ENCODE measurements at regions not wholly inside any gene's neighbourhood (a gene's known extent, or its start where the extent isn't known, plus 50 kb on each side); places are given as distances from the start of the nearest gene placed in this dataset.
A peak's percentile ranks its signal among the peaks of the same experiment; 100 is the strongest.

DNA sequence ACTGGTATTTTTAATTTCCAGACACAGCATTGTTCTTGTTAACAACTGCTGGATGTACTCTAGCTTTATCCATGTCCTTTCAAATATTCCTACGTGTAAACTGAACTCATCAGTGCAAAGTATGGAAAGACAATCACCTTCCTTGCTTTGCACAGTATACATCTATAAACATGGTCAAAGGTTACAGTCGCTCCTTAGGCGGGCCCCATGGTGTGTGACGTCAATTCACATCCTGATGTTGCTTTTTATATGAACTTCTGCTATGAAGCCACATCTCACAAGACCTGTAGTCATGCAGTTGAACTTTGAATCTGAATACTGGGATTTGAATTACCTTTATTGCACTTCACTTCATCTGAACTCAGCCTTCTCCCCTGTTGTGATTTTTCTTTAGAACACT is 447.6 kb upstream of the PSMD7 start:
- POLR2A ChIA-PET, result no interaction called here
- in situ Hi-C loops (cut with HindIII; ENCODE audit: extremely low pct_ligation_motif_present, low pct_unique_long_range_greater_than_20kb), result no loop called here
- H3K9me3 ChIP-seq (ENCODE audit: low read length), result no peaks in the 10 kb centered on the region
- BruUV-seq (replicated peaks), result no TSS peak
- H3K4me1 ChIP-seq (ENCODE audit: insufficient read depth, low read length), result no peaks in the 10 kb centered on the region
- no peaks in the 10 kb centered on the region for H3K79me2 ChIP-seq (ENCODE audit: insufficient read depth, low read length)
- no peak overlapping the region for H3K27ac ChIP-seq (ENCODE audit: extremely low read length, insufficient read depth, low read length)
- H4K20me1 ChIP-seq (ENCODE audit: insufficient read depth, low read length), result no peaks in the 10 kb centered on the region
- intact Hi-C loops (cut with micrococcal nuclease; ENCODE audit: unreplicated experiment), result no loop called here
- ATAC-seq, result no peak
- TF ChIP-seq, protein P1, sequence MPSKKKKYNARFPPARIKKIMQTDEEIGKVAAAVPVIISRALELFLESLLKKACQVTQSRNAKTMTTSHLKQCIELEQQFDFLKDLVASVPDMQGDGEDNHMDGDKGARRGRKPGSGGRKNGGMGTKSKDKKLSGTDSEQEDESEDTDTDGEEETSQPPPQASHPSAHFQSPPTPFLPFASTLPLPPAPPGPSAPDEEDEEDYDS (CRISPR knock-in tag; IDR thresholded peaks at IDR 0.05), result no peak
- no peak for TF ChIP-seq ZNF792 (CRISPR knock-in tag; IDR thresholded peaks at IDR 0.05)
- no peak for TF ChIP-seq NCOA5 (CRISPR knock-in tag; IDR thresholded peaks at IDR 0.05)
- TF ChIP-seq CREB1 (IDR thresholded peaks at IDR 0.05), result peak; percentile 67
- TF ChIP-seq CREB1 (CRISPR knock-in tag; IDR thresholded peaks at IDR 0.05), result no peak
- no peak for TF ChIP-seq AKAP8 (CRISPR knock-in tag; IDR thresholded peaks at IDR 0.05)
- TF ChIP-seq ZBTB44 (CRISPR knock-in tag; IDR thresholded peaks at IDR 0.05), result no peak
- TF ChIP-seq ZNF383 (CRISPR knock-in tag; IDR thresholded peaks at IDR 0.05; ENCODE audit: borderline replicate concordance), result no peak
- TF ChIP-seq, protein P2, sequence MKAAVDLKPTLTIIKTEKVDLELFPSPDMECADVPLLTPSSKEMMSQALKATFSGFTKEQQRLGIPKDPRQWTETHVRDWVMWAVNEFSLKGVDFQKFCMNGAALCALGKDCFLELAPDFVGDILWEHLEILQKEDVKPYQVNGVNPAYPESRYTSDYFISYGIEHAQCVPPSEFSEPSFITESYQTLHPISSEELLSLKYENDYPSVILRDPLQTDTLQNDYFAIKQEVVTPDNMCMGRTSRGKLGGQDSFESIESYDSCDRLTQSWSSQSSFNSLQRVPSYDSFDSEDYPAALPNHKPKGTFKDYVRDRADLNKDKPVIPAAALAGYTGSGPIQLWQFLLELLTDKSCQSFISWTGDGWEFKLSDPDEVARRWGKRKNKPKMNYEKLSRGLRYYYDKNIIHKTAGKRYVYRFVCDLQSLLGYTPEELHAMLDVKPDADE (CRISPR knock-in tag; IDR thresholded peaks at IDR 0.05), result no peak
- H3K9ac ChIP-seq (ENCODE audit: insufficient read depth, low read depth, low read length), result no peak overlapping the region
- H3K36me3 ChIP-seq (replicated peaks in 1 of 2; ENCODE audit: control insufficient read depth in 1 of 2, insufficient read depth in 2 of 2, low read length in 2 of 2), result no peaks in the 10 kb centered on the region
- 4% methylated on average over 4 of the region's 4 CpGs for WGBS (ENCODE audit: low lambda C conversion rate)
- H3K4me2 ChIP-seq (ENCODE audit: low read depth, low read length), result no peak overlapping the region
- DNase-seq (ENCODE audit: low spot score), result no peak
- FAIRE-seq, result no peak
- no peaks in the 10 kb centered on the region; a peak in 1 of 5 replicates for H3K27me3 ChIP-seq (ENCODE audit: control insufficient read depth in 1 of 2, insufficient read depth in 2 of 2, low read length in 2 of 2)
- CTCF ChIA-PET (ENCODE audit: low intra/inter-chr PET ratio, low total read pairs), result no interaction called here
- no peak overlapping the region for H3K4me3 ChIP-seq (replicated peaks in 1 of 3; ENCODE audit: insufficient read depth in 1 of 3, low read depth in 2 of 3, low read length in 3 of 3)
- no peak overlapping the region for H2AFZ ChIP-seq (ENCODE audit: low read length)

All from HepG2 (cell line).